Cardiac muscle cell (in vitro differentiated cells and primary cell): ENCODE measurements at regions not wholly inside any gene's neighbourhood (a gene's known extent, or its start where the extent isn't known, plus 50 kb on each side); places are given as distances from the start of the nearest gene placed in this dataset.

ENCODE experiments used
- DNase-seq, 2 donors: peaks; one replicate each; pipeline versions ENCODE4 v3.0.0 to v3.0.0-alpha.2; 2010 to 2017; ENCODE audit warnings: low read depth in 1 of 2, low spot score in 1 of 2
- H3K27ac ChIP-seq: fragments of 200-600 bp; sonication (generic); 2 replicates; pipeline ENCODE4 v1.5.1; 2016
- H3K27me3 ChIP-seq: fragments of 200-600 bp; sonication (generic); 2 replicates; pipeline ENCODE4 v1.6.0; 2016; ENCODE audit warnings: control low read depth
- H3K36me3 ChIP-seq: fragments of 200-600 bp; sonication (generic); 2 replicates; pipeline ENCODE4 v1.5.1; 2016; ENCODE audit warnings: control low read depth
- H3K4me1 ChIP-seq: fragments of 200-600 bp; sonication (generic); 2 replicates; pipeline ENCODE4 v1.8.1; 2017; ENCODE audit warnings: low read depth, mild to moderate bottlenecking, mixed run types
- H3K4me3 ChIP-seq: fragments of 200-600 bp; sonication (generic); 2 replicates; pipeline ENCODE4 v1.5.1; 2016; ENCODE audit warnings: mild to moderate bottlenecking
- H3K9me3 ChIP-seq: fragments of 200-600 bp; sonication (generic); 2 replicates; pipeline ENCODE4 v1.5.1; 2017; ENCODE audit warnings: low read depth, mild to moderate bottlenecking, control low read depth
- CTCF ChIP-seq: IDR thresholded peaks from 2 replicates; pipeline ENCODE4 v1.5.1; 2012; ENCODE audit warnings: low read depth, mild to moderate bottlenecking, low read length

DNA sequence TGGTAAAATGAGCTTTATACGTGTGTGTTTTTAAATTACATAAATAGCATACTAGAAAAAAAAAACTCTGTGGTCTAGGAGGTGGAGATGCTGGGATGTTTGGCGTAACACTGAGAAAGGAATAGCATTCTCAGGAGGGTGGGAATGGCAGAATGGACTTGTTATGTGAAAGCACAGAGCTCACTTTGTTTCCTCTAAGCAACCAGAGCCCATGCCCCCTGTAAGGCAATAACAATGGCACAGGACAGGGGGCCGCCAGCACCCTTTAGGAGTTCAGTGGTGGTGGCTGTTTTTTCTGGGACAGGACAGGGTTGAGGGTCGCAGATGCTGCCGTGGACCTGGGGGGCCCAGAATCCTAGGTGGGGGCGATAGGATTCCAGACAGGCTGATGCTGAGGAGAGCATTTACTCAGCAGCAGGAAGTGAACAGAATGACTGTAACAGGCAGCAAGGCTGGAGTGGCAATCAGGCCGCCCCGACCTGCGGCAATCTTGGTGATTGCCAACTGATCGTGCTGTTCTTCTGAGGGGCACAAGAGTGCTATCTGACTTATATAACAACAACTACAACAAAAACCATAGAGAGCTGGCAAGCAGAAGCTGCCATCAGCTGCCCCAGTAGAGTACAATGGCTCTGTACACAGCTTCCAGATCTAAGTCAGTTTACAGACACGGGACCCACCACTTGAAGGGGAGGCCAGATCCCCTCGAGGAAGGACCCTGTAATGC lies 160.4 kb downstream of the UACA start:
- H3K27ac ChIP-seq: no peak overlapping the region
- H3K36me3 ChIP-seq: no peaks in the 10 kb centered on the region
- H3K4me1 ChIP-seq: peaks cover 10% of the 10 kb centered on the region
- H3K4me3 ChIP-seq: no peak overlapping the region
- TF ChIP-seq CTCF: no peak
- H3K27me3 ChIP-seq: no peaks in the 10 kb centered on the region
- no peaks in the 10 kb centered on the region for H3K9me3 ChIP-seq
- no peak for DNase-seq

DNA sequence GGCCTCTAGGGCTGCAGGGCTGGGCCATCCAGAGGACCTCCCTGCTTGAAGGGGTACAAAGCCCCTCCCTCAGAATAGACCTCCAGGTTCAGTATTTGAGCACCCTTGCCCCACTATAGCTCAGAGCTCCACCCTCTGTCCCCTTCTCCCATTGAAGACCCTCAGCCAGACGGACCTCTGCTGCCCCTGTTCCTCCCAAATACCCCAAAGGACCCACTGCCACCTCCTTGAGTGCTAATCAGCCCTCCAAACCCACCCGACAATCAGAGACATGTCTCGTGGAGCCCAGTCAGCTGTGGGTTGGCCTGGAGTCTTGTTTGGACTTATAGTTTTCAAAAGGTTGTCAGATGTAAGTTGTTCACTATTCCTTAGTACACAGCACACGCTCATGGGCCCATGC lies 161.1 kb downstream of the UACA start:
- Histone ChIP-seq H3K27me3 (no peaks in the 10 kb centered on the region), H3K27ac (no peak overlapping the region), H3K4me3 (no peak overlapping the region), H3K36me3 (no peaks in the 10 kb centered on the region), H3K9me3 (no peaks in the 10 kb centered on the region), H3K4me1 (peaks cover 10% of the 10 kb centered on the region)
- TF ChIP-seq CTCF: no peak
- no peak for DNase-seq

DNA sequence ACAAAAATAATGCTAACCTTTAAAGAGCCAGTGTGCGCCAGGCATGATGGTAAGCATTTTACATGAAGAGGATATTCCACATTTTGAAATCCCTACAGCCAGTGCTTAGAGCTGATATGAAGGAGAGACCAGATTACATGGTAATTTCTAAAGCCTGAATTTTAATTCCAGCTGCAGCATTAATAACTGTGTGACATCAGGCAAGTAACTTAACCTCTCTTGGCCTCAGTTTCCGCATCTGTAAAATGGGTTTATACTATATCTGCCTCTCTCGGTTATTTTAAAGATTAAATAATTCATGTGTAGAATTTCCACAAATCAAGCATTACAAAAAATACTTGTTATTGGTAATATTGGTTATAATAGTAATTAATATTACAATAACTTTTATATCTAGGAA lies 165.4 kb downstream of the UACA start:
- Histone ChIP-seq H3K4me3 (no peak overlapping the region), H3K27me3 (no peaks in the 10 kb centered on the region), H3K9me3 (no peaks in the 10 kb centered on the region), H3K4me1 (no peaks in the 10 kb centered on the region), H3K27ac (no peak overlapping the region), H3K36me3 (no peaks in the 10 kb centered on the region)
- no peak for TF ChIP-seq CTCF
- no peak for DNase-seq

DNA sequence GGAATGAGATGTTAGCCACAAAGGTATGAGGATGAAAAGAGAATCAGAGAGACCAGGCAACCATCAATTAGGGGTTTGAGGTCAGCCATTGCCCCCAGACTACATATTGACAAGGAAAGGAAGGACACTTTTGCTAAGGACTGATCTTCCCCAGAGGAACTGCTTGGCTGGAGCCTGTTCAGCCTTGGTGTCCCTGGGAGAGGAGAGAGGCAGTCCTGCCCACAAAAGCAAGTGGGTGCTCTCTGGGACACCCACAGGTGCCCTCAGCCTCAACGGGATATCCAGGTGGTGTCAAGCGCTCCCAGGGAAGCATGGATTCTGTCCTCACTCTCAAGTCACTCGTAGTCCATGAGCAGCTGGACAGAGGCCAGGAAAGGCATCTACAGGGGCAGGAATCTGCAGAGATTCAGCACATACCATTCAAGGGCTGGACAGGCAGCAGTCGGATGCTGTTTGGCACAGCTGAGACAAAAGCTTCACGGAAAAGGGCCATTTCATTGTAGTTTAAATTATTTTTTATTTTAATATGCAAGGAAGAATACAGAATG lies 166.2 kb downstream of the UACA start:
- H3K27me3 ChIP-seq: no peaks in the 10 kb centered on the region
- no peak overlapping the region for H3K27ac ChIP-seq
- peak in 1 of 2 donors; percentile 59 for DNase-seq
- no peaks in the 10 kb centered on the region for H3K36me3 ChIP-seq
- no peaks in the 10 kb centered on the region for H3K9me3 ChIP-seq
- H3K4me1 ChIP-seq: no peaks in the 10 kb centered on the region
- no peak for TF ChIP-seq CTCF
- no peak overlapping the region for H3K4me3 ChIP-seq

- Histone ChIP-seq H3K9me3 (no peaks in the 10 kb centered on the region), H3K4me3 (no peak overlapping the region), H3K27me3 (no peaks in the 10 kb centered on the region), H3K36me3 (no peaks in the 10 kb centered on the region), H3K27ac (no peak overlapping the region), H3K4me1 (no peaks in the 10 kb centered on the region)
- TF ChIP-seq CTCF: no peak
- DNase-seq: peak in 1 of 2 donors; percentile 63
Measured at GRCh38 chr15:70596354-70597055, 166.9 kb downstream of the UACA start.
